IMR-90 (cell line): ENCODE measurements at regions not wholly inside any gene's neighbourhood (a gene's known extent, or its start where the extent isn't known, plus 50 kb on each side); places are given as distances from the start of the nearest gene placed in this dataset.

Experiments used
- ATAC-seq: fragments of 200-7000 bp; cut with Tn5 transposase; 2 replicates; pipeline ENCODE4 v1.9.1; 2020; ENCODE audit warnings: low read depth, mild to moderate bottlenecking, moderate library complexity
- BruUV-seq: library from RNA; stranded (reverse); fragments of 400-500 nt; replicated peaks from 2 replicates; lab custom pipeline; 2021; lab: Mats Ljungman, UMichigan
- CTCF ChIA-PET: fragments of 300-600 bp; formaldehyde crosslinking; extraction: SDS; loops from one replicate; lab custom pipeline; 2021; ENCODE audit warnings: antibody characterized with exemption; lab: Yijun Ruan, JAX
- POLR2A ChIA-PET: fragments of 300-600 bp; sonication (Branson Sonifier 250); formaldehyde crosslinking; loops from one replicate; lab custom pipeline; 2022; ENCODE audit warnings: antibody characterized with exemption; ENCODE audit not compliant: unreplicated experiment; lab: Charles Lee
- DNase-seq: peaks from one replicate; pipeline ENCODE4 v3.0.0; 2013
- H2AFZ ChIP-seq: replicated peaks from 2 replicates; pipeline ENCODE3; 2013; ENCODE audit warnings: low read length, mild to moderate bottlenecking; ENCODE audit not compliant: poor library complexity
- H2AK5ac ChIP-seq: 2 replicates; pipeline ENCODE4 v1.6.1; 2013; ENCODE audit warnings: low read depth, low read length, inconsistent platforms
- H2AK9ac ChIP-seq: replicated peaks from 2 replicates; pipeline ENCODE3; 2013; ENCODE audit warnings: mild to moderate bottlenecking, low read depth, low read length, moderate library complexity; ENCODE audit not compliant: poor library complexity
- H2BK120ac ChIP-seq: 2 replicates; pipeline ENCODE4 v1.6.1; 2013; ENCODE audit warnings: low read depth, low read length, inconsistent platforms
- H2BK15ac ChIP-seq: 3 replicates; pipeline ENCODE4 v1.6.1; 2013; ENCODE audit warnings: low read depth, low read length, inconsistent platforms
- H2BK20ac ChIP-seq: 2 replicates; pipeline ENCODE4 v1.6.1; 2013; ENCODE audit warnings: low read depth, mild to moderate bottlenecking, inconsistent platforms, low read length, moderate library complexity
- H2BK5ac ChIP-seq: 2 replicates; pipeline ENCODE4 v1.6.1; 2013; ENCODE audit warnings: mild to moderate bottlenecking, low read depth, low read length, inconsistent platforms; ENCODE audit not compliant: poor library complexity, severe bottlenecking
- H3K14ac ChIP-seq: replicated peaks from 2 replicates; pipeline ENCODE4 v1.6.1; 2013; ENCODE audit warnings: low read depth, low read length, inconsistent platforms
- H3K18ac ChIP-seq: 2 replicates; pipeline ENCODE4 v1.6.1; 2013; ENCODE audit warnings: low read depth, low read length, control low read depth
- H3K23ac ChIP-seq: 2 replicates; pipeline ENCODE4 v1.6.1; 2013; ENCODE audit warnings: low read depth, low read length, inconsistent platforms
- H3K27ac ChIP-seq: 2 replicates; pipeline ENCODE4 v1.5.1; 2013; ENCODE audit warnings: mild to moderate bottlenecking, control low read depth, low read length; ENCODE audit not compliant: insufficient read depth
- H3K27me3 ChIP-seq: 2 replicates; pipeline ENCODE4 v1.6.1; 2013; ENCODE audit warnings: low read length; ENCODE audit not compliant: control insufficient read depth, insufficient read depth
- H3K36me3 ChIP-seq: 2 replicates; pipeline ENCODE4 v1.6.1; 2013; ENCODE audit warnings: low read length, mixed read lengths; ENCODE audit not compliant: control insufficient read depth, insufficient read depth
- H3K4ac ChIP-seq: 2 replicates; pipeline ENCODE4 v1.6.1; 2013; ENCODE audit warnings: low read depth, low read length, inconsistent platforms
- H3K4me1 ChIP-seq: 2 replicates; pipeline ENCODE4 v1.6.1; 2013; ENCODE audit warnings: low read length, mixed read lengths; ENCODE audit not compliant: control insufficient read depth, insufficient read depth
- H3K4me2 ChIP-seq: 2 replicates; pipeline ENCODE4 v1.6.1; 2013; ENCODE audit warnings: low read depth, mild to moderate bottlenecking, control low read depth, low read length, moderate library complexity
- H3K4me3 ChIP-seq: 2 replicates; pipeline ENCODE4 v1.5.1; 2013; ENCODE audit warnings: low read depth, mild to moderate bottlenecking, control low read depth, low read length, moderate library complexity; ENCODE audit not compliant: insufficient read depth
- H3K56ac ChIP-seq: 2 replicates; pipeline ENCODE4 v1.6.1; 2013; ENCODE audit warnings: low read length, inconsistent platforms; ENCODE audit not compliant: insufficient read depth; ENCODE audit errors: extremely low read depth
- H3K79me1 ChIP-seq, 2 experiments: 2 replicates each; pipeline ENCODE4 v1.6.1; 2013; ENCODE audit warnings: low read length in 2 of 2, inconsistent platforms in 1 of 2, low read depth in 1 of 2
- H3K9ac ChIP-seq: 2 replicates; pipeline ENCODE4 v1.6.1; 2013; ENCODE audit warnings: low read depth, low read length, control low read depth
- H3K9me1 ChIP-seq: 2 replicates; pipeline ENCODE4 v1.6.1; 2013; ENCODE audit warnings: low read length, inconsistent platforms; ENCODE audit not compliant: insufficient read depth
- H3K9me3 ChIP-seq: 2 replicates; pipeline ENCODE4 v1.6.1; 2013; ENCODE audit warnings: low read length; ENCODE audit not compliant: control insufficient read depth, insufficient read depth
- H4K20me1 ChIP-seq: 2 replicates; pipeline ENCODE4 v1.6.1; 2013; ENCODE audit warnings: low read length, inconsistent platforms; ENCODE audit not compliant: insufficient read depth
- H4K5ac ChIP-seq: 2 replicates; pipeline ENCODE4 v1.6.1; 2013; ENCODE audit warnings: mild to moderate bottlenecking, low read depth, low read length, control low read depth
- H4K8ac ChIP-seq, 2 experiments: 2 replicates each; pipeline ENCODE4 v1.6.1; 2013; ENCODE audit warnings: low read depth in 2 of 2, low read length in 2 of 2, control low read depth in 1 of 2, inconsistent platforms in 1 of 2
- H4K91ac ChIP-seq: 2 replicates; pipeline ENCODE4 v1.6.1; 2013; ENCODE audit warnings: low read depth, low read length, inconsistent platforms; ENCODE audit not compliant: insufficient read depth
- BHLHE40 ChIP-seq: fragments of 150-350 bp; IDR thresholded peaks from 2 replicates; pipeline ENCODE4 v1.6.1; 2016; ENCODE audit warnings: mild to moderate bottlenecking, low read depth, low read length
- CEBPB ChIP-seq: IDR thresholded peaks from 2 replicates; pipeline ENCODE4 v1.6.1; 2012; ENCODE audit warnings: low read depth, low read length, improper control_type of control experiment
- CHD1 ChIP-seq: IDR thresholded peaks from 2 replicates; pipeline ENCODE4 v1.6.1; 2012; ENCODE audit warnings: low read depth, low read length, improper control_type of control experiment
- FOS ChIP-seq: fragments of 150-350 bp; IDR thresholded peaks from 2 replicates; pipeline ENCODE4 v1.6.1; 2016; ENCODE audit warnings: low read depth, low read length
- MAFK ChIP-seq: IDR thresholded peaks from 2 replicates; pipeline ENCODE4 v1.6.1; 2012; ENCODE audit warnings: low read depth, low read length, improper control_type of control experiment
- MAZ ChIP-seq: IDR thresholded peaks from 2 replicates; pipeline ENCODE4 v1.6.1; 2012; ENCODE audit warnings: low read depth, mild to moderate bottlenecking, low read length, improper control_type of control experiment, moderate library complexity, borderline replicate concordance
- MXI1 ChIP-seq: IDR thresholded peaks from 2 replicates; pipeline ENCODE4 v1.6.1; 2012; ENCODE audit warnings: low read depth, mild to moderate bottlenecking, low read length, moderate library complexity, borderline replicate concordance
- NFE2L2 ChIP-seq: fragments of 150-350 bp; IDR thresholded peaks from 2 replicates; pipeline ENCODE4 v1.6.1; 2016; ENCODE audit warnings: low read depth, mild to moderate bottlenecking, low read length
- POLR2A ChIP-seq: IDR thresholded peaks from 2 replicates; pipeline ENCODE4 v1.6.1; 2012; ENCODE audit warnings: mild to moderate bottlenecking, low read depth, low read length
- RAD21 ChIP-seq: IDR thresholded peaks from 2 replicates; pipeline ENCODE4 v1.6.1; 2012; ENCODE audit warnings: low read length, improper control_type of control experiment
- RCOR1 ChIP-seq: IDR thresholded peaks from 2 replicates; pipeline ENCODE4 v1.6.1; 2012; ENCODE audit warnings: mild to moderate bottlenecking, low read length, improper control_type of control experiment; ENCODE audit not compliant: insufficient replicate concordance
- RFX5 ChIP-seq: IDR thresholded peaks from 2 replicates; pipeline ENCODE4 v1.8.0; 2012; ENCODE audit warnings: low read depth, mild to moderate bottlenecking, low read length, moderate library complexity
- SMC3 ChIP-seq: fragments of 150-350 bp; IDR thresholded peaks from 2 replicates; pipeline ENCODE4 v1.6.1; 2016; ENCODE audit warnings: low read depth, mild to moderate bottlenecking, antibody characterized with exemption, low read length, moderate library complexity
- WGBS, 2 experiments: methylation state at CpG; one replicate each; pipeline versions ENCODE4 v1.1.5 to v1.1.7; 2013; ENCODE audit warnings: missing lambda C conversion rate in 2 of 2; ENCODE audit not compliant: insufficient read length in 1 of 2; ENCODE audit errors: extremely low coverage in 2 of 2; 5-methylcytosine and 5-hydroxymethylcytosine counted together
- dilution Hi-C: fragments of 300-500 bp; cut with HindIII; formaldehyde crosslinking; loops from one replicate; pipeline ENCODE4 v1.14.3; 2018; ENCODE audit warnings: low sequenced_read_pairs; ENCODE audit not compliant: unreplicated experiment
- in situ Hi-C: fragments of 300-500 bp; cut with MboI; formaldehyde crosslinking; loops from 3 replicates; pipeline ENCODE4 v1.14.3; 2019; ENCODE audit warnings: low sequenced_read_pairs, inconsistent platforms, mixed read lengths
- intact Hi-C: fragments of 100-400 bp; cut with micrococcal nuclease; formaldehyde crosslinking; loops from 2 replicates; pipeline ENCODE4 v1.10.0; 2022
- TF ChIP-seq, protein P1 (sequence below): fragments of 150-350 bp; IDR thresholded peaks from 2 replicates; pipeline ENCODE4 v1.6.1; 2016; ENCODE audit warnings: low read depth, mild to moderate bottlenecking, low read length, moderate library complexity, borderline replicate concordance
- TF ChIP-seq, protein P2 (sequence below): fragments of 150-350 bp; IDR thresholded peaks from 2 replicates; pipeline ENCODE4 v1.6.1; 2017; ENCODE audit warnings: mild to moderate bottlenecking, antibody characterized with exemption, low read length, low read depth

DNA sequence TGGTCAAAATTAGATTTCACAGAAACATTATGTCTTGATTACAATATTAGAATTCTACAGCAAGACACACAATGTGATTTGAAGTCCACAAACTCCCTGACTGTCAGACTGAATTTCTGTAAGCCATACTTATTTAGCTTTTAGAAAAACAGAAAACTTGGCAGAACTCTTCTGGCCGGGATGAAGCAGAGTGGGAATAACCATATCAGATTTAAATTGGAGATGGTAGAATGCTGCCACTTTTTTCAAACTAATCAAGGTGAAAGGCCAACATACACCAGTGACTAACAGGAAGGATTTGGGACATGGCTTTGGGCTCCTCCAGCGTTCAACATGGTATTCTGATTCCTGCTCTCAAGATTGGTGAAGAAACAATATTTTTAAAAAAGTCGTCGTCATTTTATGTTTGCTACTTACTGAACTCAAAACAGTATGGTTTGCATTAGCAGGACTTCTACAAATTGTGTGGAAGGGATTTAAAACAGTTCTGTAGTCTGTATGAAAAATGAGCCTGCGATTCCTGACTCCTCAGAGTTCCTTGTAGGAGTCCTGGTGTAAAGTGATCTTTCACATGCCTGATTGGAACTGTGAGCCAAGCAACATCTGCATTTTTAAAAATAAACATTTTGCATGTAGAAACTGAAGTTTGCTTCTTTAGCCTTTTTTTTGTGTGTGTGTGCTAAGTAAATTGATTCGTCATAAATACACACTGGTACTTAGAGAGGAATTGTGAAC is 297.9 kb upstream of the SOX4 start:
- dilution Hi-C loops (no loop called here), intact Hi-C loops (loop anchor here (10.0 kb wide), 1 partner anchor 181 kb away; no protein-coding TSS in a partner anchor), in situ Hi-C loops (no loop called here)
- no peaks in the 10 kb centered on the region for H3K36me3 ChIP-seq
- no peak overlapping the region for H4K8ac ChIP-seq
- no peaks in the 10 kb centered on the region for H3K9me1 ChIP-seq
- no peak overlapping the region for H2AFZ ChIP-seq
- no peak overlapping the region for H4K5ac ChIP-seq
- no peak overlapping the region for H3K4ac ChIP-seq
- no peak overlapping the region for H3K9ac ChIP-seq
- H4K20me1 ChIP-seq = no peaks in the 10 kb centered on the region
- no peak overlapping the region for H2BK120ac ChIP-seq
- H3K9me3 ChIP-seq = no peaks in the 10 kb centered on the region
- H2BK15ac ChIP-seq = no peak overlapping the region
- H3K23ac ChIP-seq = no peak overlapping the region
- no CpG with 5 or more reads among the region's 6 CpGs for WGBS, 2 experiments
- BruUV-seq = no TSS peak
- H3K18ac ChIP-seq = no peak overlapping the region; the same call in 1 of the 2 replicates
- H3K56ac ChIP-seq = no peak overlapping the region
- H3K14ac ChIP-seq = no peak overlapping the region
- H3K27me3 ChIP-seq = no peaks in the 10 kb centered on the region; the same call in 1 of the 2 replicates
- H3K4me1 ChIP-seq = peaks cover 1% of the 10 kb centered on the region; the same call in 1 of the 2 replicates
- H3K4me3 ChIP-seq = no peak overlapping the region
- TF ChIP-seq CEBPB (no peak), BHLHE40 (no peak), MAZ (no peak), RCOR1 (no peak), MXI1 (no peak), NFE2L2 (no peak), SMC3 (no peak), MAFK (no peak), FOS (no peak), RAD21 (no peak), POLR2A (no peak), CHD1 (no peak), RFX5 (no peak)
- TF ChIP-seq, protein P1, sequence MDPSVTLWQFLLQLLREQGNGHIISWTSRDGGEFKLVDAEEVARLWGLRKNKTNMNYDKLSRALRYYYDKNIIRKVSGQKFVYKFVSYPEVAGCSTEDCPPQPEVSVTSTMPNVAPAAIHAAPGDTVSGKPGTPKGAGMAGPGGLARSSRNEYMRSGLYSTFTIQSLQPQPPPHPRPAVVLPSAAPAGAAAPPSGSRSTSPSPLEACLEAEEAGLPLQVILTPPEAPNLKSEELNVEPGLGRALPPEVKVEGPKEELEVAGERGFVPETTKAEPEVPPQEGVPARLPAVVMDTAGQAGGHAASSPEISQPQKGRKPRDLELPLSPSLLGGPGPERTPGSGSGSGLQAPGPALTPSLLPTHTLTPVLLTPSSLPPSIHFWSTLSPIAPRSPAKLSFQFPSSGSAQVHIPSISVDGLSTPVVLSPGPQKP = no peak
- TF ChIP-seq, protein P2, sequence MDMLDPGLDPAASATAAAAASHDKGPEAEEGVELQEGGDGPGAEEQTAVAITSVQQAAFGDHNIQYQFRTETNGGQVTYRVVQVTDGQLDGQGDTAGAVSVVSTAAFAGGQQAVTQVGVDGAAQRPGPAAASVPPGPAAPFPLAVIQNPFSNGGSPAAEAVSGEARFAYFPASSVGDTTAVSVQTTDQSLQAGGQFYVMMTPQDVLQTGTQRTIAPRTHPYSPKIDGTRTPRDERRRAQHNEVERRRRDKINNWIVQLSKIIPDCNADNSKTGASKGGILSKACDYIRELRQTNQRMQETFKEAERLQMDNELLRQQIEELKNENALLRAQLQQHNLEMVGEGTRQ = no peak
- no peak overlapping the region for H2BK5ac ChIP-seq
- ATAC-seq (peak; percentile 29), DNase-seq (peak; percentile 3)
- H4K91ac ChIP-seq = no peak overlapping the region
- ChIA-PET POLR2A (no interaction called here), CTCF (no interaction called here)
- H2AK5ac ChIP-seq = no peak overlapping the region
- no peak overlapping the region; the same call in 1 of the 2 replicates for H3K4me2 ChIP-seq
- H3K27ac ChIP-seq = no peak overlapping the region
- H3K79me1 ChIP-seq = no peaks in the 10 kb centered on the region
- H2AK9ac ChIP-seq = no peak overlapping the region
- H2BK20ac ChIP-seq = no peak overlapping the region
